NCI-H510A treated with DMSO at 0.1 percent for 48 hours (cell line): ENCODE measurements at regions not wholly inside any gene's neighbourhood (a gene's known extent, or its start where the extent isn't known, plus 50 kb on each side); places are given as distances from the start of the nearest gene placed in this dataset.

Experiments used
- DNase-seq: peaks from one replicate; lab custom pipeline; 2025; lab: John Stamatoyannopoulos, UW

- DNase-seq, result no peak
These were observed 240.1 kb upstream of the PPP1R2C start for GRCh38 chrX:43018031-43018430.

GRCh38 chrX:43019021-43019420 is 241.1 kb upstream of the PPP1R2C start:
- DNase-seq, result no peak

- DNase-seq, result no peak
These were observed 247.9 kb upstream of the PPP1R2C start for GRCh38 chrX:43025806-43026315.

- no peak for DNase-seq
These were observed 286.1 kb upstream of the PPP1R2C start for GRCh38 chrX:43064096-43064495.

GRCh38 chrX:43065978-43066377 is 288.0 kb upstream of the PPP1R2C start:
- no peak for DNase-seq

- DNase-seq, result no peak
These were observed 290.7 kb upstream of the PPP1R2C start for GRCh38 chrX:43068639-43069038.

GRCh38 chrX:43083016-43083415 is 305.1 kb upstream of the PPP1R2C start:
- DNase-seq, result no peak

GRCh38 chrX:43087830-43088229 is 309.9 kb upstream of the PPP1R2C start:
- no peak for DNase-seq

GRCh38 chrX:43096830-43097229 is 318.9 kb upstream of the PPP1R2C start:
- no peak for DNase-seq

- no peak for DNase-seq
These were observed 328.0 kb upstream of the PPP1R2C start for GRCh38 chrX:43106009-43106408.

GRCh38 chrX:43108828-43109227 is 330.9 kb upstream of the PPP1R2C start:
- DNase-seq, result no peak

GRCh38 chrX:43121637-43122036 is 343.7 kb upstream of the PPP1R2C start:
- DNase-seq, result no peak

GRCh38 chrX:43139645-43140044 is 361.7 kb upstream of the PPP1R2C start:
- DNase-seq, result no peak

GRCh38 chrX:43140582-43140981 is 362.6 kb upstream of the PPP1R2C start:
- DNase-seq, result no peak

GRCh38 chrX:43141885-43142284 is 363.9 kb upstream of the PPP1R2C start:
- no peak for DNase-seq

GRCh38 chrX:43148305-43148704 is 370.3 kb upstream of the PPP1R2C start:
- DNase-seq, result no peak

- no peak for DNase-seq
These were observed 387.5 kb upstream of the PPP1R2C start for GRCh38 chrX:43165343-43165920.

GRCh38 chrX:43166874-43167273 is 388.9 kb upstream of the PPP1R2C start:
- peak; percentile 63 for DNase-seq

GRCh38 chrX:43175434-43175833 is 397.5 kb upstream of the PPP1R2C start:
- no peak for DNase-seq

GRCh38 chrX:43176686-43177085 is 398.7 kb upstream of the PPP1R2C start:
- no peak for DNase-seq

GRCh38 chrX:43188296-43188695 is 410.3 kb upstream of the PPP1R2C start:
- DNase-seq, result no peak

GRCh38 chrX:43211570-43211969 is 433.6 kb upstream of the PPP1R2C start:
- no peak for DNase-seq

GRCh38 chrX:43218198-43218597 is 437.9 kb upstream of the MAOA start:
- DNase-seq, result no peak

- no peak for DNase-seq
These were observed 431.6 kb upstream of the MAOA start for GRCh38 chrX:43224496-43224895.
